ENCODE measurements at regions not wholly inside any gene's neighbourhood (a gene's known extent, or its start where the extent isn't known, plus 50 kb on each side); places are given as distances from the start of the nearest gene placed in this dataset.

GRCh38 chr4:112845386-112845785 is 204.1 kb upstream of the ANK2 start:
- DNase-seq (no peak), ATAC-seq (no peak)
- Histone ChIP-seq H3K4me1 (no peaks in the 10 kb centered on the region), H3K4me3 (no peak overlapping the region), H3K27me3 (ENCODE audit: low read depth) (no peaks in the 10 kb centered on the region), H3K27ac (no peak overlapping the region), H3K9me3 (no peaks in the 10 kb centered on the region), H3K36me3 (no peaks in the 10 kb centered on the region)
- no peak for TF ChIP-seq CTCF (IDR thresholded peaks at IDR 0.05)
- intact Hi-C loops (cut with DNase I), result no loop called here

DNA sequence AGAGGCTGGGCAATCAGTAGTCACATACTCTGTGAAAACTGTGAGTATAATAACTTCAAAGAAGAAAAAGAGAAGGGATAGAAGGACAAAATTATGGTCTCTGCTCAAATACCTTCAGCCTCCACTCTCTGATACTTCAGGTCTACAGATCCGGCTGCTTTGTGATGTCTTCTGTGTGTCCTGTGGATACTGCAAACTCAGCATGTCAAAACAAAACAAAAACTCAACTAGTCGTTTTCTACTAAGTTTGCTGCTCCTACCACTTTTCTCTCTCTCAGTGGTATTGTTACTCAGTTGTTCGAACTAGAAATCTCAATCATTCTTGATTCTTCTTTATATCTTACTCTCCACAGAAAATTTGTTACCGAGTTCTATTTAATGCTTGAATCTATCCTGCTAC is 202.4 kb upstream of the ANK2 start:
- TF ChIP-seq CTCF (IDR thresholded peaks at IDR 0.05), result no peak

DNA sequence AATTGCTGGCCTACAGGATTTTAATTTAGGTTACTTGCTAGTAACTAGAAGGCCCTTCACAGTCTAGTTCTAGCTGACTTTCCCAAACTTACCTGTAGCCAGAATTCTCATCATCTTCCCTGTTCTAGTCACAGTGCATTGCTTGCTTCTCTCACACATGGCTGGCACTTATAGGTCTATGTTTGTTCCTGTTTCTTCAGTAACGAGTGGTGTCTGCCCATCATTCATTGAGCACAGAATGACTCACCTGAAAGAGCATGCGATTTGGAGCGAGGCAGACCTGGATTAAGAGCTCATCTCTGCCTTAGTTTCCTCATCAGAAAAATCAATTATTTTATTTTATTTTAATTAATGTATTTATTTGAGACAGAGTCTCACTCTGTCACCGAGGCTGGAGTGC is 201.7 kb upstream of the ANK2 start:
- Histone ChIP-seq H3K4me3 (no peak overlapping the region), H3K36me3 (no peaks in the 10 kb centered on the region), H3K9me3 (no peaks in the 10 kb centered on the region), H3K27me3 (ENCODE audit: low read depth) (no peaks in the 10 kb centered on the region), H3K27ac (no peak overlapping the region), H3K4me1 (no peaks in the 10 kb centered on the region)
- ATAC-seq (no peak), DNase-seq (no peak)
- no peak for TF ChIP-seq CTCF (IDR thresholded peaks at IDR 0.05)
- intact Hi-C loops (cut with DNase I), result no loop called here

More for the DNA sequence above, 202.4 kb upstream of the ANK2 start:
- no peaks in the 10 kb centered on the region for H3K9me3 ChIP-seq
- ATAC-seq (no peak), DNase-seq (no peak)
- H3K4me3 ChIP-seq, result no peak overlapping the region
- intact Hi-C loops (cut with DNase I), result no loop called here
- no peaks in the 10 kb centered on the region for H3K4me1 ChIP-seq
- H3K36me3 ChIP-seq, result no peaks in the 10 kb centered on the region
- H3K27me3 ChIP-seq (ENCODE audit: low read depth), result no peaks in the 10 kb centered on the region
- H3K27ac ChIP-seq, result no peak overlapping the region

DNA sequence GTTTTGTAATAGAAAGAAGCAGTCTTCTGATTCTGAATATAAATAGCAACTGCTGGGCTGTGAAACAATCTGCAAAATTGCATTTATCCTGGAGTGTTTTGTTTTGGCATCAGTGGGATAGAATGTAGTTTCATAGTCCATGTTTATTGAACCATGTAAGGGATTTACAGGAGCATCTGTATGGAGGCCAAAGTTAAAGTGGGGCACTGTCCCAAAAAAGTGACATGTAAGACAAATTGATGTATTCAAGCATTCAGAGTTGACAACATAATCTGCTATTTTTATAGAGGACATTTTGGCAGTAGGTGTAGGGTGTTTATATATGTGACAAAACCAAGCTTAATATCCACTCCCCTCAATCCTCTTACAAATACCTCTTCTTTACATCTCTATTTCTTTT is 200.5 kb upstream of the ANK2 start:
- no peak overlapping the region for H3K27ac ChIP-seq
- TF ChIP-seq CTCF (IDR thresholded peaks at IDR 0.05), result no peak
- no peak overlapping the region for H3K4me3 ChIP-seq
- ATAC-seq (no peak), DNase-seq (no peak)
- no peaks in the 10 kb centered on the region for H3K4me1 ChIP-seq
- intact Hi-C loops (cut with DNase I), result no loop called here
- H3K9me3 ChIP-seq, result no peaks in the 10 kb centered on the region
- H3K36me3 ChIP-seq, result no peaks in the 10 kb centered on the region
- no peaks in the 10 kb centered on the region for H3K27me3 ChIP-seq (ENCODE audit: low read depth)

GRCh38 chr4:112852601-112853000 is 196.9 kb upstream of the ANK2 start:
- H3K4me1 ChIP-seq, result no peaks in the 10 kb centered on the region
- H3K9me3 ChIP-seq, result no peaks in the 10 kb centered on the region
- intact Hi-C loops (cut with DNase I), result no loop called here
- DNase-seq (no peak), ATAC-seq (no peak)
- no peaks in the 10 kb centered on the region for H3K36me3 ChIP-seq
- H3K4me3 ChIP-seq, result no peak overlapping the region
- no peak for TF ChIP-seq CTCF (IDR thresholded peaks at IDR 0.05)
- no peak overlapping the region for H3K27ac ChIP-seq
- no peaks in the 10 kb centered on the region for H3K27me3 ChIP-seq (ENCODE audit: low read depth)

DNA sequence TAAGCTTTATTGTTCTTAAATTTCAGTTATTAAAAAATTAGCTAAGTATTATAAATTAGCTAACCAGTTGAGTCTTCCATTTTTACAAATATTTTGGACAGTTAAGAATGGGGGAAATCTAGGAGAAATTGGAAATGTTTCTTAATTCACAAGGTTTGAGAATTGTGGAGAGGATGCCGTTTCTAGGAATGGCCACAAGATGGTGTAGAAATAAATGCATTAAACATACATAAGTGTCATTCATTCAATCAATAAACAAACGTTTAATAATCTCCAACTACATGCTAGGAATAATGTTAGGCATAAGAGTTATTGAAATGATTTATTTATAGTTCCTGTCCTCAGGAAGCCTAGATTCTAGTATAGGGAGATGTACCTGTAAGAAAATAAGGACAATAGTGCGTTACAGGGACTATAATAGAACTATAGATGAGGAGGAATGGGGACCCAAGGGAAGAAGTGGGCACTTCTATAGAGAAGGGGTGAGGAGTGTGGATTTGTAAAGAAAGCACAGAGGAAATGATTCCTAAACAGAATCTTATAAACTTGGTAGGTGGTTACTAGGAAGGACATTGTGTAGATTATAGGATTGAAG is 195.7 kb upstream of the ANK2 start:
- intact Hi-C loops (cut with DNase I), result no loop called here
- no peak overlapping the region for H3K4me3 ChIP-seq
- no peak for ATAC-seq
- no peaks in the 10 kb centered on the region for H3K4me1 ChIP-seq
- H3K27ac ChIP-seq, result no peak overlapping the region
- no peak for DNase-seq
- no peak for TF ChIP-seq CTCF (IDR thresholded peaks at IDR 0.05)
- H3K36me3 ChIP-seq, result no peaks in the 10 kb centered on the region
- no peaks in the 10 kb centered on the region for H3K9me3 ChIP-seq
- H3K27me3 ChIP-seq (ENCODE audit: low read depth), result no peaks in the 10 kb centered on the region

Data from lower lobe of right lung (tissue), 2 donors.